GM18873 (cell line): ENCODE measurements at regions not wholly inside any gene's neighbourhood (a gene's known extent, or its start where the extent isn't known, plus 50 kb on each side); places are given as distances from the start of the nearest gene placed in this dataset.
"Not testable (repeated sequence)": the region's sequence is repeated elsewhere in the genome, so short reads cannot be mapped to it uniquely, and the experiment has no call there.

Experiments
- ATAC-seq: cut with Tn5 transposase; IDR thresholded peaks from one replicate; pipeline ENCODE4 v1.9.1; 2021; ENCODE audit warnings: mild to moderate bottlenecking, moderate library complexity, moderate number of reproducible peaks; ENCODE audit not compliant: unreplicated experiment, low FRiP score

GRCh38 chr3:26105261-26105660 lies 315.4 kb downstream of the OXSM start:
- no peak for ATAC-seq

- no peak for ATAC-seq
Measured at GRCh38 chr3:26106228-26106627, 316.3 kb downstream of the OXSM start.

GRCh38 chr3:26108846-26109489 lies 319.1 kb downstream of the OXSM start:
- no peak for ATAC-seq

GRCh38 chr3:26114851-26115250 lies 325.0 kb downstream of the OXSM start:
- ATAC-seq = no peak

GRCh38 chr3:26118165-26118564 lies 328.3 kb downstream of the OXSM start:
- ATAC-seq = no peak

GRCh38 chr3:26132942-26133341 lies 343.1 kb downstream of the OXSM start:
- no peak for ATAC-seq

- no peak for ATAC-seq
Measured at GRCh38 chr3:26141296-26141695, 351.4 kb downstream of the OXSM start.

- no peak for ATAC-seq
Measured at GRCh38 chr3:26145769-26146168, 355.9 kb downstream of the OXSM start.

- ATAC-seq = not testable (repeated sequence)
Measured at GRCh38 chr3:26157428-26157827, 367.5 kb downstream of the OXSM start.

- no peak for ATAC-seq
Measured at GRCh38 chr3:26171006-26171405, 381.1 kb downstream of the OXSM start.

- ATAC-seq = no peak
Measured at GRCh38 chr3:26191556-26191955, 401.7 kb downstream of the OXSM start.

GRCh38 chr3:26193558-26193957 lies 403.7 kb downstream of the OXSM start:
- ATAC-seq = no peak

GRCh38 chr3:26196781-26197180 lies 406.9 kb downstream of the OXSM start:
- ATAC-seq = no peak

- no peak for ATAC-seq
Measured at GRCh38 chr3:26198609-26199008, 408.7 kb downstream of the OXSM start.

GRCh38 chr3:26202169-26202568 lies 412.3 kb downstream of the OXSM start:
- no peak for ATAC-seq

- no peak for ATAC-seq
Measured at GRCh38 chr3:26205475-26205874, 415.6 kb downstream of the OXSM start.

- no peak for ATAC-seq
Measured at GRCh38 chr3:26208201-26208600, 414.4 kb upstream of the LRRC3B start.

GRCh38 chr3:26229801-26230200 lies 392.8 kb upstream of the LRRC3B start:
- ATAC-seq = no peak

GRCh38 chr3:26233374-26233773 lies 389.2 kb upstream of the LRRC3B start:
- ATAC-seq = no peak

- ATAC-seq = no peak
Measured at GRCh38 chr3:26236531-26236930, 386.0 kb upstream of the LRRC3B start.

GRCh38 chr3:26237036-26237682 lies 385.4 kb upstream of the LRRC3B start:
- ATAC-seq = no peak

GRCh38 chr3:26244586-26244985 lies 378.0 kb upstream of the LRRC3B start:
- not testable (repeated sequence) for ATAC-seq
